Astrocyte of the cerebellum (primary cell): ENCODE measurements at regions not wholly inside any gene's neighbourhood (a gene's known extent, or its start where the extent isn't known, plus 50 kb on each side); places are given as distances from the start of the nearest gene placed in this dataset.

Experiments used
- DNase-seq: peaks from one replicate; pipeline ENCODE4 v3.0.0-alpha.2; 2011; ENCODE audit warnings: low read depth
- H3K4me3 ChIP-seq: 2 replicates; pipeline ENCODE4 v1.5.1; 2011; ENCODE audit warnings: mild to moderate bottlenecking, low read depth, low read length, moderate library complexity
- in situ Hi-C: cut with HindIII; loops from 2 replicates; pipeline ENCODE4 v1.10.0; 2017; ENCODE audit warnings: low sequenced_read_pairs
- TF ChIP-seq, protein P1 (sequence below): IDR thresholded peaks from 2 replicates; pipeline ENCODE4 v1.5.1; 2012; ENCODE audit warnings: low read length, low read depth, moderate library complexity, mild to moderate bottlenecking; ENCODE audit errors: missing control alignments

DNA sequence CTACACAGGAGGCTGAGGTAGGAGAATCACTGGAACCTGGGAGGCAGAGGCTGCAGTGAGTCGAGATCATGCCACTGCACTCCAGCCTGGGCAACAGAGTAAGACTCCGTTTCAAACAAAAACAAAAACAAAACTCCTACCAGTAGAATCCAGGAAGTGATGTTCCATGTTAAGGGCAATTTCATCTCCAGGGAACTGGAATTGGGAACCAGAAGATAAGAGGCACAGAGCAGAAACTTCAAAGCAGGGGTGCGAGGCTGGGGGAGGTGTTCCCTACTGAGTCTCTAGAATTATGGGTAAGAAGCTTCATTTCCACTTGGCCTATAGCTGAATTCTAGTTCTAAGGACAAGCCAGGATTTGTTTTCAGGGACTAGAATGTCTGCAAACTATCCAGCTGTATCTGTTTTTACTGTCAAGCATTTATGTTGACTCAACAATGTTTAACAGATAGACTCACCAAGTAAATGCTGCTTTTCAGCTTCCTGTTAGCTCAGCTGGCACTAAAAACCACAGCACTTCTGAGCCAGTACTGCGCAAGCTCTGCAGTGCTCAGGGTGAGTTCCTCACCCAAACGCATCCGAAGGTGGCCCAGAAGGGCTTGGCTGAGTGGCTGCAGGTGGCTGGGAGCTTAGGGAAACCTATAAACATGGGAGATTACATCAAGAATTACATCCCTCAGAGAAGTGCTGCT is 320.1 kb downstream of the MTRR start:
- DNase-seq: no peak
- TF ChIP-seq, protein P1, sequence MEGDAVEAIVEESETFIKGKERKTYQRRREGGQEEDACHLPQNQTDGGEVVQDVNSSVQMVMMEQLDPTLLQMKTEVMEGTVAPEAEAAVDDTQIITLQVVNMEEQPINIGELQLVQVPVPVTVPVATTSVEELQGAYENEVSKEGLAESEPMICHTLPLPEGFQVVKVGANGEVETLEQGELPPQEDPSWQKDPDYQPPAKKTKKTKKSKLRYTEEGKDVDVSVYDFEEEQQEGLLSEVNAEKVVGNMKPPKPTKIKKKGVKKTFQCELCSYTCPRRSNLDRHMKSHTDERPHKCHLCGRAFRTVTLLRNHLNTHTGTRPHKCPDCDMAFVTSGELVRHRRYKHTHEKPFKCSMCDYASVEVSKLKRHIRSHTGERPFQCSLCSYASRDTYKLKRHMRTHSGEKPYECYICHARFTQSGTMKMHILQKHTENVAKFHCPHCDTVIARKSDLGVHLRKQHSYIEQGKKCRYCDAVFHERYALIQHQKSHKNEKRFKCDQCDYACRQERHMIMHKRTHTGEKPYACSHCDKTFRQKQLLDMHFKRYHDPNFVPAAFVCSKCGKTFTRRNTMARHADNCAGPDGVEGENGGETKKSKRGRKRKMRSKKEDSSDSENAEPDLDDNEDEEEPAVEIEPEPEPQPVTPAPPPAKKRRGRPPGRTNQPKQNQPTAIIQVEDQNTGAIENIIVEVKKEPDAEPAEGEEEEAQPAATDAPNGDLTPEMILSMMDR: no peak
- in situ Hi-C loops: no loop called here
- H3K4me3 ChIP-seq: no peak overlapping the region

DNA sequence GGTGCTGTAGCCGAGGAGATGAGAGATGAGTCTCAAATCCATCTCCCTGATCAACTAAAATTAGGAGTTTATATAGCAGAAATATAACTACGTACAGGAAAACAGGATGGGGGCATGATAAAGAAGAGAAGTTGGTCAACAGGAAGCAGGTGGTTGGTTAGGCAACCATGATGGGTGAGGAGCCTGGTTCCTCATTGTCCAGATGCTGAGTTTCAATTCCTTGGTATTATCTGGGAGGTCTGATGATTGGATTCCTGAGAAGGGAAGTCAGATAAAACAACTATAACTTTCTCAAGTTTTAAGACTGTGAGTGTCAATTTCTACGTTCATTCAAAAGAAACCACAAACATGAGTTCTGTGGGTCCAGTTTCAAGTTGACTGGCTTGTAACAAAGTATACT is 323.9 kb downstream of the MTRR start:
- no peak overlapping the region for H3K4me3 ChIP-seq
- in situ Hi-C loops: no loop called here
- TF ChIP-seq, protein P1: no peak

DNA sequence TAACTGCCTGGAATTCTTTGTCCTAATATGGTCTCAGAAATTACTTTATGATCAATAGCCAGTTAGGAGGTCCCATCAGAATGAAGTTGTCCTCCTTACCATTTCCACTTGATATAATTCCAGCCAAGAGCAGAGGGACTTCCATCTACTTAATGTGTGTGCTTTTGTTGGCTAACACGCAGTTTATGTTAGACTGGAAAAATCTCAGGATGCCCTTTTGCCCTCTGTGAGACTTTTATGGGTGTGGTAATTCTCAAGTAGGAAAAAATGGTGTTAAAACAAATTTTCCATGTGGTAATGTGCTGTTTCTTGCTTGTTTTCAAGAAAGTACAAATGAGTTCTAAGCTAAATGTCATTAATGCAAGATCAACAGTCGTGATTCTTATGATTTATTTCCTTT is 327.1 kb downstream of the MTRR start:
- no peak overlapping the region for H3K4me3 ChIP-seq
- no peak for DNase-seq
- in situ Hi-C loops: no loop called here
- TF ChIP-seq, protein P1: no peak

More for the DNA sequence above, 323.9 kb downstream of the MTRR start:
- no peak for DNase-seq

DNA sequence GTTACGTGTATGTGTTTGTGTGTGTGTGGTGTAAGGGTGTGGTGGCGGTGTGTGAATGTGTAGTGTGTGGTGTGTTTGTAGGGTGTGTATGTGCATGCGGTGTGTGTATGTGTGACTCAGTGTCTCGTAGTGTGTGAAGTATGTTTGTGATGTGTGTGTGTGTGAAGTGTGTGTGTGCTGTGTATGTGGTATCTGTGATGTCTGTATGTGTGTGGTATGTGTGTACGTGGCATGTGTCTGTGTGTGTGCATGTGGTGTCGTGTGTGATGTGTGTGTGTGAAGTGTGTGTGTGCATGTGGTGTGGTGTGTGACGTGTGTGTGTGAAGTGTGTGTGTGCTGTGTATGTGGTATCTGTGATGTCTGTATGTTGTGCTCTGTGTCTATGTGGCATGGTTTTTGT is 339.4 kb downstream of the MTRR start:
- TF ChIP-seq, protein P1: no peak
- DNase-seq: no peak
- no peak overlapping the region for H3K4me3 ChIP-seq
- in situ Hi-C loops: no loop called here

DNA sequence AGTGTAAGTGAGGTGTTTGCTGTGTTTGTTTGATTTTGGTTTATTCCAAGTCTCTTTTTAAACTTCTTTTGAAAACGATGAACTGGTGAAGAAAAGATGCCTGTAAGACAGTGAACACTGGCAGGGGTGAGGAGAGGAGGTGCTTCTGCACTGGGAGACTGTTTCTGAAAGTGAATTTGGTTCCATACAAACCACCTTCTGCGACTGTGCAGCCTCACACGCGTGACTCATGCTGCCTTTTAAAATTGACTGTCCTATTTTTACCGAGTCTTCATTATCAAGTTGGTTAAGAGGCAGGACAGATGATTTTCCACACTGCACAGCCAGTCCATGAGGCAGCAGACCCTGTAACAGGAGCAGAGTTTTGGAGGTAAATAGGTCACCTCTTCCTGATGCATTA is 340.6 kb downstream of the MTRR start:
- no peak for DNase-seq
- in situ Hi-C loops: no loop called here
- no peak overlapping the region for H3K4me3 ChIP-seq
- TF ChIP-seq, protein P1: no peak

DNA sequence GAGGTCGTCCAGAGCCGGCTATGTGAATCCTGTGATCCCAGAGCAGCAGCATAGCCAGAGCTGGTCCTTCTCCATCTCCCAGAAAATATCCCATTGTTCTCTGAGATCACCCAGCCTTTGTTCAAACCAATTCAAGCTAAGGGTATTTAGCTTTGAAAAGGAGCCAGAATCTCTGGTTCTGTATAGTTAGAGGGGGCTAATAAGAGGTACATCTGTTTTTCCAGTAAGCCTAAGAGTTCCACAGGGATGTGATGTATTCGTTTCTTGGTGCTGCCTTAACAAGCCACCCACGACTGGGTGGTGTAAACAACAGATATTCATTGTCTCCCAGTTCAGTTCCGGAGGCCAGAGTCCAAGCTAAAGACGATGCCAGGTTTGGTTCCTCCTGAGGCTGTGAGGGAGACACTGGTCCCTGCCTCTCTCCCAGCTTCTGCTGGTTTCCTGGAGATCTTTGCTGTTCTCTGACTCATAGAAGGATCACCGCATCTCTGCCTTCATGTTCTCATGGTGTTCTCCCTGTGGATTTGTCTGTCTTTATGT is 344.8 kb downstream of the MTRR start:
- TF ChIP-seq, protein P1: no peak
- in situ Hi-C loops: no loop called here

More for the DNA sequence above, 344.8 kb downstream of the MTRR start:
- no peak overlapping the region for H3K4me3 ChIP-seq
- DNase-seq: no peak
